Mesendoderm (in vitro differentiated cells): ENCODE measurements at regions not wholly inside any gene's neighbourhood (a gene's known extent, or its start where the extent isn't known, plus 50 kb on each side); places are given as distances from the start of the nearest gene placed in this dataset.
"Not testable (repeated sequence)": the region's sequence is repeated elsewhere in the genome, so short reads cannot be mapped to it uniquely, and the experiment has no call there.

Experiments used
- DNase-seq: peaks from one replicate; pipeline ENCODE4 v3.0.0; 2013
- H2AK5ac ChIP-seq: 2 replicates; pipeline ENCODE4 v1.6.1; 2013; ENCODE audit warnings: low read length, inconsistent platforms
- H2BK120ac ChIP-seq: 2 replicates; pipeline ENCODE4 v1.6.1; 2013; ENCODE audit warnings: low read depth, mild to moderate bottlenecking, low read length, moderate library complexity, mixed read lengths
- H2BK15ac ChIP-seq: replicated peaks from 2 replicates; pipeline ENCODE4 v1.6.1; 2013; ENCODE audit warnings: low read depth, mild to moderate bottlenecking, moderate library complexity
- H2BK5ac ChIP-seq: 2 replicates; pipeline ENCODE4 v1.6.1; 2013; ENCODE audit warnings: low read length, inconsistent platforms
- H3K18ac ChIP-seq: 2 replicates; pipeline ENCODE4 v1.6.1; 2013; ENCODE audit warnings: mild to moderate bottlenecking, low read length, mixed read lengths
- H3K23ac ChIP-seq: one replicate; pipeline ENCODE4 v1.6.1; 2013; ENCODE audit warnings: low read length
- H3K27ac ChIP-seq: 2 replicates; pipeline ENCODE4 v1.5.1; 2013; ENCODE audit warnings: low read depth, mild to moderate bottlenecking, inconsistent platforms, low read length, moderate library complexity
- H3K27me3 ChIP-seq: 2 replicates; pipeline ENCODE4 v1.6.1; 2013; ENCODE audit warnings: low read length, control low read depth, mild to moderate bottlenecking, inconsistent platforms; ENCODE audit not compliant: insufficient read depth, poor library complexity
- H3K36me3 ChIP-seq: 2 replicates; pipeline ENCODE4 v1.6.1; 2013; ENCODE audit warnings: low read length, inconsistent platforms; ENCODE audit not compliant: control insufficient read depth, insufficient read depth
- H3K4ac ChIP-seq: one replicate; pipeline ENCODE4 v1.6.1; 2013; ENCODE audit warnings: low read depth, mild to moderate bottlenecking, low read length, moderate library complexity
- H3K4me1 ChIP-seq: 2 replicates; pipeline ENCODE4 v1.6.1; 2013; ENCODE audit warnings: low read depth, low read length, inconsistent platforms; ENCODE audit not compliant: control insufficient read depth
- H3K4me2 ChIP-seq: 2 replicates; pipeline ENCODE4 v1.6.1; 2013; ENCODE audit warnings: low read length
- H3K4me3 ChIP-seq: 2 replicates; pipeline ENCODE4 v1.5.1; 2013; ENCODE audit warnings: mild to moderate bottlenecking, low read length
- H3K56ac ChIP-seq: one replicate; pipeline ENCODE4 v1.6.1; 2013; ENCODE audit warnings: low read length
- H3K79me1 ChIP-seq: 2 replicates; pipeline ENCODE4 v1.6.1; 2013; ENCODE audit warnings: low read length, inconsistent platforms
- H3K79me2 ChIP-seq: 2 replicates; pipeline ENCODE4 v1.6.1; 2013; ENCODE audit warnings: mild to moderate bottlenecking, low read length; ENCODE audit not compliant: control insufficient read depth, insufficient read depth
- H3K9ac ChIP-seq: 2 replicates; pipeline ENCODE4 v1.6.1; 2013; ENCODE audit warnings: low read length, inconsistent platforms
- H4K5ac ChIP-seq: one replicate; pipeline ENCODE4 v1.6.1; 2013; ENCODE audit warnings: low read length
- H4K8ac ChIP-seq: one replicate; pipeline ENCODE4 v1.6.1; 2013; ENCODE audit warnings: low read depth, mild to moderate bottlenecking, control low read depth, low read length, moderate library complexity
- WGBS: extraction: QIAGEN DNeasy Blood & Tissue Kit; methylation state at CpG from one replicate; pipeline ENCODE4 v1.1.7; 2013; ENCODE audit warnings: low lambda C conversion rate, missing lambda C conversion rate; ENCODE audit not compliant: insufficient coverage; ENCODE audit errors: extremely low coverage; 5-methylcytosine and 5-hydroxymethylcytosine counted together

DNA sequence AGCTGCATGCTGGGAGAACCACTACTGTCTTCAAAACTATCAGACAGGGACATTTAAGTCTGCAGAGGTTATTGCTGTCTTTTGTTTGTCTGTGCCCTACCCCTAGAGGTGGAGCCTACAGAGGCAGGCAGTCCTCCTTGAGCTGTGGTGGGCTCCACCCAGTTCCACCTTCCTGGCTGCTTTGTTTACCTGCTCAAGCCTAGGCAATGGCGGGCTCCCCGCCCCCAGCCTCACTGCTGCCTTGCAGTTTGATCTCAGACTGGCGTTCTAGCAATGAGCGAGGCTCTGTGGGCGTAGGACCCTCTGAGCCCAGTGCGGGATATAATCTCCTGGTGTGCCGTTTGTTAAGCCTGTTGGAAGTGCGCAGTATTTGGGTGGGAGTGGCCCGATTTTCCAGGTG, 93.7 kb upstream of the ATF7IP2 start:
- not testable (repeated sequence) for H3K79me1 ChIP-seq, H3K27me3 ChIP-seq, H3K79me2 ChIP-seq, H2BK120ac ChIP-seq, H2BK5ac ChIP-seq, H3K36me3 ChIP-seq, H3K23ac ChIP-seq, H2AK5ac ChIP-seq, H3K18ac ChIP-seq, H3K4ac ChIP-seq, H2BK15ac ChIP-seq, H3K9ac ChIP-seq, H3K4me2 ChIP-seq, H3K56ac ChIP-seq, H3K27ac ChIP-seq, H3K4me1 ChIP-seq, H3K4me3 ChIP-seq, H4K8ac ChIP-seq, DNase-seq, H4K5ac ChIP-seq
- WGBS = no CpG with 5 or more reads among the region's 9 CpGs

DNA sequence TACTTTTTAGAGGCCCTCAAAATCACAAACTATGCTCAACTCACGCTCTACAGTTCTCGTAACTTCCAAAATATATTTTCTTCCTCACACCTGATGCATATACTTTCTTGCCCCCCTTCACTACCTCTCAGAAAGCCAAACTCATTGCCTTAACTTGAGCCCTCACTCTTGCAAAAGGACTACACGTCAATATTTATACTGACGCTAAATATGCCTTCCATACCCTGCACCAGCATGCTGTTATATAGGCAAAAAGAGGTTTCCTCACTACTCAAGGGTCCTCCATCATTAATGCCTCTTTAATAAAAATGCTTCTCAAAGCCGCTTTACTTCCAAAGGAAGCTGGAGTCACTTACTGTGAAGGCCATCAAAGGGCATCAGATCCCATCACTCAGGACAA, 92.9 kb upstream of the ATF7IP2 start:
- not testable (repeated sequence) for H3K27me3 ChIP-seq, H2AK5ac ChIP-seq, H4K8ac ChIP-seq, H3K4me2 ChIP-seq, H2BK5ac ChIP-seq, H3K56ac ChIP-seq, H3K79me1 ChIP-seq, H3K18ac ChIP-seq, H2BK15ac ChIP-seq, H3K9ac ChIP-seq, H3K36me3 ChIP-seq, H4K5ac ChIP-seq, H3K4ac ChIP-seq, H3K4me1 ChIP-seq, H3K4me3 ChIP-seq, H3K23ac ChIP-seq, H2BK120ac ChIP-seq, H3K79me2 ChIP-seq, DNase-seq, H3K27ac ChIP-seq
- WGBS = no CpG with 5 or more reads among the region's 5 CpGs

DNA sequence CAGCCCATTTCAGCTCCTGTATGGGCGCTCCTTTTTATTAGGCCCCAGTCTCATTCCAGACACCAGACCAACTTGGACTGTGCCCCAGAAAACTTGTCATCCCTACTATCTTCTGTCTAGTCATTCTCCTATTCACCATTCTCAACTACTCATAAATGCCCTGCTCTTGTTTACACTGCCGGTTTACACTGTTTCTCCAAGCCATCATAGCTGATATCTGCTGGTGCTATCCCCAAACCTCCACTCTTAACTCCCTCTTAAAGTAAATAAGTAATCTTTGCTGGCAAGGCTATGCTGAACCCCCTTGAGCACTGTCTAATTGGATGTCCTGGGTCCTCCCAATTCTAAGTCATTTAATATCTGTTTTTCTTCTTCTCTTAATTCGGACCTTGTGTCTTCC, 91.7 kb upstream of the ATF7IP2 start:
- Histone ChIP-seq H2BK5ac (peak overlapping the region; percentile 93), H2BK120ac (peak overlapping the region; percentile 88), H3K27ac (peak overlapping the region; percentile 72), H3K18ac (peak overlapping the region; percentile 47), H3K56ac (peak overlapping the region; percentile 64), H4K5ac (peak overlapping the region; percentile 71), H3K4ac (peak overlapping the region; percentile 52)
- H2AK5ac ChIP-seq, H2BK15ac ChIP-seq, H3K4me2 ChIP-seq, H3K23ac ChIP-seq, H4K8ac ChIP-seq, H3K27me3 ChIP-seq, DNase-seq, H3K4me3 ChIP-seq, H3K4me1 ChIP-seq, H3K9ac ChIP-seq, H3K79me1 ChIP-seq, H3K36me3 ChIP-seq, H3K79me2 ChIP-seq: not testable (repeated sequence)
- no CpG with 5 or more reads among the region's 3 CpGs for WGBS

DNA sequence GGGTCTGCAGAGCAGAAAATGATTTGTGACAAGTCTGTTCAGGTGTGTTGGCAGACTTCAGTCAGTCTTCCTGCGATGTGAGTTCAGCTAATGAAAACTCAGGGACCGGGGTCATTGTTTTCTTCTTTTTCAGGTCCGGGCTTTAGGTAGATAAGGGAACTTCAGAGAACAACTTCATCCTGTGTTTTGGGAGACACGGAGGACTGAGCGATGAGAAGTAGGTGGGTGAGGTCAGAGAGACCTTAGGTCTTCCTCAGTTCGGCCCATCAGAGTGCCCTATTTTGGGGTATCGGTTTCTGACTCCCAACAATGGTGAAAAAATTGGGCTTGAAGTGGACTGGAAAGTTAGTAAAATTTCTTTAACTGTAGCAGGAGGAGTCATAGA, 88.9 kb upstream of the ATF7IP2 start:
- no peak overlapping the region for H3K4me3 ChIP-seq
- H3K27me3 ChIP-seq = no peaks in the 10 kb centered on the region
- no peak overlapping the region for H3K56ac ChIP-seq
- no peak overlapping the region for H2AK5ac ChIP-seq
- H2BK5ac ChIP-seq = no peak overlapping the region
- H4K8ac ChIP-seq = no peak overlapping the region
- H3K79me2 ChIP-seq = no peaks in the 10 kb centered on the region
- no peak overlapping the region for H3K27ac ChIP-seq
- no peak overlapping the region for H2BK120ac ChIP-seq
- no peak overlapping the region for H3K23ac ChIP-seq
- no peak overlapping the region for H2BK15ac ChIP-seq
- no peaks in the 10 kb centered on the region for H3K79me1 ChIP-seq
- H4K5ac ChIP-seq = no peak overlapping the region
- H3K4me2 ChIP-seq = no peak overlapping the region
- H3K4me1 ChIP-seq = peaks cover 4% of the 10 kb centered on the region
- H3K9ac ChIP-seq = no peak overlapping the region
- peak overlapping the region; percentile 42 for H3K4ac ChIP-seq
- no peaks in the 10 kb centered on the region for H3K36me3 ChIP-seq
- DNase-seq = no peak
- no peak overlapping the region for H3K18ac ChIP-seq
- no CpG with 5 or more reads among the region's 7 CpGs for WGBS

DNA sequence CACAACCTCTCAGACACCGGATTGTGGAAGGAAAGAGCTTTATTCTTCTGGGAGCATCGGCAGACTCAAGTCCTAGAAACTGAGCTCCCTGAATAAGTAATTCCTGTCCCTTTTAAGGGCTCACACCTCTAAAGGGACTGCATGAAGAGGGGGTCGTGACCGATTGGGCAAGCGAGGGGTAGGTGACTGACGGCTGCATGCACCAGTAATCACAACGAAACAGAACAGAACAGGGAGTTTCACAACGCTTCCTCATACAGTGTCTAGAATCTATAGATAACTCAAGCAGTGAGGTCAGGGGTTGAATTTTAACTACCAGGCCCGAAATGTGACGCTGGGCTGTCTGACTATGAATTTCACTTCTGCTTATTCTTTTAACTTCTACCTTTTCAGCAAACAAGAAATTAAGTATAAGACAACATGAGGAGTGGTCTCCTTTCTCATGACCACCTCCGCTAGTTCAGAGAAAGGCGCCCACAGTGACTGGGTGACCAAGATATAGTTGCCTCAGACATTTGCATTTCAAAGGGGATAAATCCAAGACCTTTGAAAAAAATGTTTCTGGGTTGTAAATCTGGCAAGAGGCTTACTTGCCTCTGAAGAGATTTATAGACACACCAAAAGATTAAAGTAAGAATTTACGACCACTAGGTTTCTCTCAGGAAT, 88.4 kb upstream of the ATF7IP2 start:
- no peak overlapping the region for H3K9ac ChIP-seq
- H3K27me3 ChIP-seq = no peaks in the 10 kb centered on the region
- H3K79me2 ChIP-seq = no peaks in the 10 kb centered on the region
- H3K4me3 ChIP-seq = no peak overlapping the region
- no peak overlapping the region for H3K23ac ChIP-seq
- H2AK5ac ChIP-seq = no peak overlapping the region
- no peak overlapping the region for H4K8ac ChIP-seq
- H2BK5ac ChIP-seq = no peak overlapping the region
- no peaks in the 10 kb centered on the region for H3K36me3 ChIP-seq
- H3K79me1 ChIP-seq = no peaks in the 10 kb centered on the region
- H2BK120ac ChIP-seq = no peak overlapping the region
- H4K5ac ChIP-seq = no peak overlapping the region
- H3K56ac ChIP-seq = no peak overlapping the region
- no peak overlapping the region for H3K27ac ChIP-seq
- no CpG with 5 or more reads among the region's 13 CpGs for WGBS
- H3K18ac ChIP-seq = no peak overlapping the region
- no peak overlapping the region for H3K4ac ChIP-seq
- H3K4me1 ChIP-seq = peaks cover 4% of the 10 kb centered on the region
- H2BK15ac ChIP-seq = no peak overlapping the region
- no peak overlapping the region for H3K4me2 ChIP-seq
- no peak for DNase-seq

DNA sequence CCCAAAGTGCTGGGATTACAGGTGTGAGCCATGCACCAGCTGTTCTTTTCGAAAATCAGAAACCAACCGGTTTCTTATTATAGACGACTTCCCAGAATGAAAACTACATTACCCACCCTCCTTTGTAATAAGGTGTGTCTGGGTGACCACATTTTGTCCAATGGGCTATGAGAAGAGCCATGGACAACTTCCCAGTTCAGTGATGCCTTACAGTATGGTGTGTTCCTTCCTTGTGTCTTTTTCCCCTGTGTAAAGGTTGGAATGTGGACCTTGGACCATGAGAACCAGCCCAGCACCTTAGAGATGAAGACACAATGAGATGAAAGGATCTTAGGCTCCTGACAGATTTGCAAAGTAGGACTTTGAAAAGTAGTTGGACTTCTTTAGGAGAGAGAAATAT, 85.0 kb upstream of the ATF7IP2 start:
- H3K9ac ChIP-seq = no peak overlapping the region

More for the DNA sequence above, 85.0 kb upstream of the ATF7IP2 start:
- no peak overlapping the region for H3K4ac ChIP-seq
- H3K18ac ChIP-seq = no peak overlapping the region
- no peak overlapping the region for H2BK5ac ChIP-seq
- WGBS = no CpG with 5 or more reads among the region's 3 CpGs
- H4K5ac ChIP-seq = no peak overlapping the region
- no peak overlapping the region for H2BK15ac ChIP-seq
- no peaks in the 10 kb centered on the region for H3K36me3 ChIP-seq
- H3K4me3 ChIP-seq = no peak overlapping the region
- no peak for DNase-seq
- H3K56ac ChIP-seq = no peak overlapping the region
- no peaks in the 10 kb centered on the region for H3K79me1 ChIP-seq
- no peaks in the 10 kb centered on the region for H3K27me3 ChIP-seq
- H3K79me2 ChIP-seq = no peaks in the 10 kb centered on the region
- H3K27ac ChIP-seq = no peak overlapping the region
- H2BK120ac ChIP-seq = no peak overlapping the region
- no peak overlapping the region for H2AK5ac ChIP-seq
- no peak overlapping the region for H3K23ac ChIP-seq
- no peak overlapping the region for H4K8ac ChIP-seq
- no peaks in the 10 kb centered on the region for H3K4me1 ChIP-seq
- H3K4me2 ChIP-seq = no peak overlapping the region
